H1 (cell line): ENCODE measurements at regions not wholly inside any gene's neighbourhood (a gene's known extent, or its start where the extent isn't known, plus 50 kb on each side); places are given as distances from the start of the nearest gene placed in this dataset.

ENCODE experiments used
- CHD2 ChIP-seq: IDR thresholded peaks from 2 replicates; pipeline ENCODE4 v1.6.1; 2012; ENCODE audit warnings: low read length, improper control_type of control experiment
- KDM1A ChIP-seq: fragments of 200-600, 300-600 bp; sonication (generic); IDR thresholded peaks from 2 replicates; pipeline ENCODE4 v1.7.1; 2016; ENCODE audit warnings: mild to moderate bottlenecking, low read length, borderline replicate concordance
- KDM4A ChIP-seq: IDR thresholded peaks from one replicate; pipeline ENCODE4 v1.7.1; 2012; ENCODE audit warnings: low read depth, mild to moderate bottlenecking, moderate library complexity, low read length, inconsistent platforms; ENCODE audit not compliant: severe bottlenecking
- NANOG ChIP-seq: IDR thresholded peaks from 2 replicates; pipeline ENCODE4 v1.6.1; 2011; ENCODE audit warnings: low read length, low read depth, mild to moderate bottlenecking, inconsistent platforms; ENCODE audit not compliant: insufficient read depth, poor library complexity, severe bottlenecking
- POU5F1 ChIP-seq: IDR thresholded peaks from 2 replicates; pipeline ENCODE4 v1.6.1; 2011; ENCODE audit warnings: low read depth, mild to moderate bottlenecking, low read length, moderate library complexity
- SIN3A ChIP-seq, 2 experiments: IDR thresholded peaks in 1 of 2; conservative IDR thresholded peaks in 1 of 2; 2 replicates each; pipeline ENCODE4 v1.6.1; 2011 to 2012; ENCODE audit warnings: low read length in 2 of 2, improper control_type of control experiment in 1 of 2, low read depth in 1 of 2, mild to moderate bottlenecking in 1 of 2

DNA sequence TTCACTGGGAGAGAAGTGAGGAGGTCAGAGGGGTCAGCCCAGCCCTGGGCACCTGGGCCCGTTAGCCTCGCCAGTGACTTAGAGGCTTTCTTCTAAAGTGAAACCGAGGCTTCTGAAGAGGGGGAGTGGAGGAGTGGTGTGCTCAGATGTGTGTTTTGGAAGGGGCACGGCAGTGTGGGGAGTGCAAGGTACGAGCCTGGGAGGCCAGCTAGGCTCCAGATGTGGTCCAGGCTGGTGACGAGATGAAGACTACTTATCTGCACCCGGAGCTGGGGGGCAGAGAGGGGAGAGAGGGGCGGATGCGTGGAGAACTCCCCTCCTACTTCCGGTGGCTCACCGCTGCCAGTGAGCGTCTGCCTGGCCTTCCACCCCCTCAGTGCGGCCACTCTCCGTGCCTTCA, 371.3 kb upstream of the HS6ST1 start (continued):
- no peak for TF ChIP-seq POU5F1
- TF ChIP-seq KDM1A, result no peak
- TF ChIP-seq KDM4A, result no peak
- no peak for TF ChIP-seq NANOG
- TF ChIP-seq SIN3A (conservative IDR thresholded peaks at IDR 0.05 in 1 of 2, IDR thresholded peaks at IDR 0.05 in 1 of 2; ENCODE audit: low read depth in 1 of 2, low read length in 2 of 2), result no peak
- no peak for TF ChIP-seq CHD2
- TF ChIP-seq, all 59 proteins: peak for 0
